Transverse colon (tissue), 4 donors: ENCODE measurements at regions not wholly inside any gene's neighbourhood (a gene's known extent, or its start where the extent isn't known, plus 50 kb on each side); places are given as distances from the start of the nearest gene placed in this dataset.

Experiments
- POLR2A ChIP-seq: fragments of 450-650 bp; IDR thresholded peaks from one replicate; pipeline ENCODE4 v1.6.1; 2016; ENCODE audit warnings: antibody characterized with exemption, mild to moderate bottlenecking, moderate library complexity
- POLR2AphosphoS5 ChIP-seq, 3 donors: sonication (generic); formaldehyde crosslinking; IDR thresholded peaks; one replicate each; pipeline ENCODE4 v1.6.1; 2016; ENCODE audit warnings: antibody characterized with exemption in 3 of 3
- TF ChIP-seq, protein P1 (sequence below), 5 experiments: fragments of 200-600 bp in 3 of 5; fragments of 450-650 bp in 2 of 5; sonication (generic) in 3 of 5; IDR thresholded peaks; 1 replicate in 2 of 5; 2 replicates in 3 of 5; pipeline ENCODE4 v1.5.1; 2016 to 2017; ENCODE audit warnings: antibody characterized with exemption in 5 of 5, inconsistent platforms in 3 of 5, mild to moderate bottlenecking in 2 of 5, moderate library complexity in 1 of 5

DNA sequence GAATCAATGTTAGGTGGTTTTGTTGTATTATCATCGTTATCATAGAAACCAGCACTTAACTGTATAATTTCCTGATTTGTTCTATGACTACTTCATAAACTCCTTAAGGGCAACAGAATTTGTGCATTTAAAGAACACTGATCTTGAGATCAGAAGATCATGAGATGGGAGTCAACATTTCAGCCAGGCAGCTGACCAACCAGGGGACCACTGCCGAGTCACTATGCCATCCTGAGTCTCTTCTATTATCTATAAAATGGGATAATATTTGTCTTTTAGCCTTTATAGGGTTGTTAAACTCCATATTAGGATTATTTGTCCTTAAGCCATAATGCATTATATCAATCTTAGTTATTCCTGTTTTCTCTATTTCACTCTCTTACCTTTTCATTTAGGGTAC lies 261.7 kb downstream of the GPAM start:
- TF ChIP-seq, protein P1, sequence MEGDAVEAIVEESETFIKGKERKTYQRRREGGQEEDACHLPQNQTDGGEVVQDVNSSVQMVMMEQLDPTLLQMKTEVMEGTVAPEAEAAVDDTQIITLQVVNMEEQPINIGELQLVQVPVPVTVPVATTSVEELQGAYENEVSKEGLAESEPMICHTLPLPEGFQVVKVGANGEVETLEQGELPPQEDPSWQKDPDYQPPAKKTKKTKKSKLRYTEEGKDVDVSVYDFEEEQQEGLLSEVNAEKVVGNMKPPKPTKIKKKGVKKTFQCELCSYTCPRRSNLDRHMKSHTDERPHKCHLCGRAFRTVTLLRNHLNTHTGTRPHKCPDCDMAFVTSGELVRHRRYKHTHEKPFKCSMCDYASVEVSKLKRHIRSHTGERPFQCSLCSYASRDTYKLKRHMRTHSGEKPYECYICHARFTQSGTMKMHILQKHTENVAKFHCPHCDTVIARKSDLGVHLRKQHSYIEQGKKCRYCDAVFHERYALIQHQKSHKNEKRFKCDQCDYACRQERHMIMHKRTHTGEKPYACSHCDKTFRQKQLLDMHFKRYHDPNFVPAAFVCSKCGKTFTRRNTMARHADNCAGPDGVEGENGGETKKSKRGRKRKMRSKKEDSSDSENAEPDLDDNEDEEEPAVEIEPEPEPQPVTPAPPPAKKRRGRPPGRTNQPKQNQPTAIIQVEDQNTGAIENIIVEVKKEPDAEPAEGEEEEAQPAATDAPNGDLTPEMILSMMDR (IDR thresholded peaks at IDR 0.05), result no peak
- no peak for TF ChIP-seq POLR2A
- no peak for TF ChIP-seq POLR2AphosphoS5 (IDR thresholded peaks at IDR 0.05)
